ENCODE measurements at regions not wholly inside any gene's neighbourhood (a gene's known extent, or its start where the extent isn't known, plus 50 kb on each side); places are given as distances from the start of the nearest gene placed in this dataset.

DNA sequence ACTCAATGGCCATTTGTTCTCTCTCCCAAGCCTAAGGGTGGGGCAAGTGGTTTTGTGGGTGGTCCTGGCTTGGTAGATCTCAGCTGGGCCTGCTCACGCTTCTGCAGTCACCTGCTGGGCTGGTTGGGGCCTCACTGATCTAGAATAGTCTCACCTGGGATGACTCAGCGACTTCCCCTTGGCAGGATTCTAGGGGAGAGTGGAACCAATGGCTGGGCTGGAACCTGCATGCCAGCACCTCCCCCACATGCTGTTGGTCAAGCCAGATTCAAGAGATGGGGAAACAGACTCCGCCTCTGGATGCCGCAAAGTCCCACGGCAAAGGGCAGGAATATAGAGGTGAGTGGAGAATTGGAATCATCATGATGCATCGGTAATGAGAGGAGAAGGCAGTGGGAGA, 292.9 kb upstream of the NPVF start:
- DNase-seq (ENCODE audit: low spot score in 2 of 2), result no peak
- no peak for TF ChIP-seq POLR2A (IDR thresholded peaks at IDR 0.05)
- TF ChIP-seq, protein P1, sequence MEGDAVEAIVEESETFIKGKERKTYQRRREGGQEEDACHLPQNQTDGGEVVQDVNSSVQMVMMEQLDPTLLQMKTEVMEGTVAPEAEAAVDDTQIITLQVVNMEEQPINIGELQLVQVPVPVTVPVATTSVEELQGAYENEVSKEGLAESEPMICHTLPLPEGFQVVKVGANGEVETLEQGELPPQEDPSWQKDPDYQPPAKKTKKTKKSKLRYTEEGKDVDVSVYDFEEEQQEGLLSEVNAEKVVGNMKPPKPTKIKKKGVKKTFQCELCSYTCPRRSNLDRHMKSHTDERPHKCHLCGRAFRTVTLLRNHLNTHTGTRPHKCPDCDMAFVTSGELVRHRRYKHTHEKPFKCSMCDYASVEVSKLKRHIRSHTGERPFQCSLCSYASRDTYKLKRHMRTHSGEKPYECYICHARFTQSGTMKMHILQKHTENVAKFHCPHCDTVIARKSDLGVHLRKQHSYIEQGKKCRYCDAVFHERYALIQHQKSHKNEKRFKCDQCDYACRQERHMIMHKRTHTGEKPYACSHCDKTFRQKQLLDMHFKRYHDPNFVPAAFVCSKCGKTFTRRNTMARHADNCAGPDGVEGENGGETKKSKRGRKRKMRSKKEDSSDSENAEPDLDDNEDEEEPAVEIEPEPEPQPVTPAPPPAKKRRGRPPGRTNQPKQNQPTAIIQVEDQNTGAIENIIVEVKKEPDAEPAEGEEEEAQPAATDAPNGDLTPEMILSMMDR (IDR thresholded peaks at IDR 0.05), result no peak
- no peak for TF ChIP-seq POLR2AphosphoS5 (IDR thresholded peaks at IDR 0.05)
- no peaks in the 10 kb centered on the region for H3K9me3 ChIP-seq
- intact Hi-C loops (cut with DNase I; ENCODE audit: low total_unique reads), result loop anchor here (1.0 kb wide), 1 partner anchor 31 kb away; no protein-coding TSS in a partner anchor
- H3K27me3 ChIP-seq, result no peaks in the 10 kb centered on the region
- no peak overlapping the region for H3K27ac ChIP-seq
- H3K4me3 ChIP-seq, result no peak overlapping the region
- H3K36me3 ChIP-seq, result no peaks in the 10 kb centered on the region
- no peaks in the 10 kb centered on the region for H3K4me1 ChIP-seq

DNA sequence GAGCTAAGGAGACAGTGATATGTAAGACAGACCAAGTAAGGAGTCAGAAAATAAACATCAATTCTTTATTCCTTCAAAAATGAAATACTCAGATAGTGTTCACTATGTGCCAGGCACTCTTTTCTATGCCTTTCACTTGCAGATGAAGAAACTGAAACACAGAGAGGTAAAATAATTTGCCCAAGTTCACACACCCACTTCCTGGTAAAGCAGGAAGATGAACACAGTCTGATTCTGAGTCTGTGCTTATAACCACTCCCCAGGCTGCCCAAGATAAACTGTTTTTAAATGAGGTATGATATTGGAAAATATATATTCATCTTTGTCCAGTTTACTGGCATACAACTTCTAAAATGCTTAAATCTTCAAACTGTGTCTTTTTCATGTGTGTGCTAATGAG, 294.4 kb upstream of the NPVF start:
- no peaks in the 10 kb centered on the region for H3K9me3 ChIP-seq
- no peaks in the 10 kb centered on the region for H3K36me3 ChIP-seq
- intact Hi-C loops (cut with DNase I; ENCODE audit: low total_unique reads), result no loop called here
- no peak overlapping the region for H3K27ac ChIP-seq
- no peak overlapping the region for H3K4me3 ChIP-seq
- no peak for DNase-seq (ENCODE audit: low spot score in 2 of 2)
- TF ChIP-seq, protein P1 (IDR thresholded peaks at IDR 0.05), result no peak
- TF ChIP-seq POLR2A (IDR thresholded peaks at IDR 0.05), result no peak
- no peak for TF ChIP-seq POLR2AphosphoS5 (IDR thresholded peaks at IDR 0.05)
- no peaks in the 10 kb centered on the region for H3K4me1 ChIP-seq
- no peaks in the 10 kb centered on the region for H3K27me3 ChIP-seq

DNA sequence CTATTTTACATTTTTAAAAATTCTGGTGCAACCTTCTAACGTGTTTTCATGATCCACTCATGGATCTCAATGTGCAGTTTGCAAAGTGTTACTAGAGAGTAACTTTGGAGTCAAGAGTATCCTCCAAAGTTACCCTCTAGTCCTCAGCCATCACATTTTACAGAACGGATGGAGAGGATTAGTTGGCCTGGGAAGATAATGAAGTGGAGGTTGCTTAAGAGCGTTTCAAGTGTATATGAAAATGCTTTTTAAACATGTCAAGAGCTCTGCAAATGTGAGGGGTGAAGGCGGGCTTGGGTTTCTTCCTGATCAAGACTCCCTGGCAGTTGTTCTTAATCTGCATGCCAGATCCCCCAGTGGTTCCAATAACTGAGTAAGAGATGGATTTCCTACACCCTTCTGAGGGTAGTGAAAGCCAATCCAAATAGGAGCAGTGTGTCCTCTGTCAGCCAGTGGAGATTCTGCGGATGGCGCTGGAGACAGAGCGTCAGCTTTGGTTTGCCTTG, 299.4 kb upstream of the NPVF start:
- no peak for DNase-seq (ENCODE audit: low spot score in 2 of 2)
- H3K9me3 ChIP-seq, result no peaks in the 10 kb centered on the region
- no peak overlapping the region for H3K27ac ChIP-seq
- intact Hi-C loops (cut with DNase I; ENCODE audit: low total_unique reads), result no loop called here
- H3K36me3 ChIP-seq, result no peaks in the 10 kb centered on the region
- no peaks in the 10 kb centered on the region for H3K4me1 ChIP-seq
- H3K27me3 ChIP-seq, result no peaks in the 10 kb centered on the region
- no peak overlapping the region for H3K4me3 ChIP-seq
- TF ChIP-seq POLR2AphosphoS5 (IDR thresholded peaks at IDR 0.05), result no peak
- TF ChIP-seq, protein P1 (IDR thresholded peaks at IDR 0.05), result no peak
- no peak for TF ChIP-seq POLR2A (IDR thresholded peaks at IDR 0.05)

DNA sequence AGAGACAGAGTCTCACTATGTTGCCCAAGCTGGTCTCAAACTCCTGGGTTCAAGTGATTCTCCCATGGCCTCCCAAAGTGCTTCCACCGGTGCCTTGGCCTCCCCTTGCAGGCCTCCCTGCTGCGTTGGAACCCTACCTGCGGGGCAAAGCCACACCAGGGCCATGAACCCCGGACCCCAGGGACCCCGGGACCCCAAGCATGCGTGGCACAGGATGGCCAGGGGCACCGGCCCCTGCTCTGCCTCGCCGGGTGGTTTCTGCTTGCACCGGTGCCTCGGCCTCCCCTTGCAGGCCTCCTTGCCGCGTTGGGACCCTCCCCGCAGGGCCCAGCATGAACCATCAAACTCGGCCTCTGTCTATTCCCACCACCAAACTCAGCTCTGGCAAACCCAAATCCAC, 301.0 kb upstream of the NPVF start:
- H3K27me3 ChIP-seq, result no peaks in the 10 kb centered on the region
- no peak for DNase-seq (ENCODE audit: low spot score in 2 of 2)
- no peaks in the 10 kb centered on the region for H3K9me3 ChIP-seq
- H3K4me3 ChIP-seq, result no peak overlapping the region
- H3K27ac ChIP-seq, result no peak overlapping the region
- no peaks in the 10 kb centered on the region for H3K4me1 ChIP-seq
- TF ChIP-seq POLR2AphosphoS5 (IDR thresholded peaks at IDR 0.05) (no peak), POLR2A (IDR thresholded peaks at IDR 0.05) (no peak)
- TF ChIP-seq, protein P1 (IDR thresholded peaks at IDR 0.05), result no peak
- intact Hi-C loops (cut with DNase I; ENCODE audit: low total_unique reads), result no loop called here
- no peaks in the 10 kb centered on the region for H3K36me3 ChIP-seq

DNA sequence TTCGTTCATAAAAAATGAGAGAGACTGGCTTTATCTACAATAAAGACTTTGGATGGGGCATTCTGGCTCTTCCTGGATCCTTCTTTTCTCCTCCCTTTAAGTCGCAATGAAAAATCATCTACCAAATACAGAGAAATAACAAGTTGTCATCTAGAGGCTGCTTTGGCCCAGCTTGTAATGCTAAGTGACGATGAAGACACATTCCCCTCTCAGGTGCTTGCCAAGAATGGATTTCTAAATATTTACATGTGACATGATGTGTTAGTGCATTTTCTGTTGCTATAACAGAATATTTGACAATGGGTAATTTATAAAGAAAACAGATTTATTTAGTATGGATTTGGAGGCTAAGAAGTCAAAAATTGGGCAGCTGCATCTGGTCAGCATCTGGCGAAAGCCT, 308.6 kb upstream of the NPVF start:
- H3K4me3 ChIP-seq, result no peak overlapping the region
- no peaks in the 10 kb centered on the region for H3K27me3 ChIP-seq
- no peaks in the 10 kb centered on the region for H3K4me1 ChIP-seq
- H3K36me3 ChIP-seq, result no peaks in the 10 kb centered on the region
- no peak overlapping the region for H3K27ac ChIP-seq
- no peaks in the 10 kb centered on the region for H3K9me3 ChIP-seq
- DNase-seq (ENCODE audit: low spot score in 2 of 2), result no peak
- TF ChIP-seq POLR2A (IDR thresholded peaks at IDR 0.05), result no peak
- no peak for TF ChIP-seq POLR2AphosphoS5 (IDR thresholded peaks at IDR 0.05)
- TF ChIP-seq, protein P1 (IDR thresholded peaks at IDR 0.05), result no peak
- intact Hi-C loops (cut with DNase I; ENCODE audit: low total_unique reads), result no loop called here

Measured in breast epithelium (tissue), 4 donors.